ENCODE measurements at regions not wholly inside any gene's neighbourhood (a gene's known extent, or its start where the extent isn't known, plus 50 kb on each side); places are given as distances from the start of the nearest gene placed in this dataset.

- TF ChIP-seq GATA3 (IDR thresholded peaks at IDR 0.05; ENCODE audit: low read depth, low read length), result no peak
- TF ChIP-seq GATA2 (IDR thresholded peaks at IDR 0.05; ENCODE audit: low read depth, low read length), result no peak
These were observed 206.4 kb downstream of the KIF2B start for GRCh38 chr17:54028986-54029580.
